CD4-positive, CD25-positive, alpha-beta regulatory T cell (primary cell): ENCODE measurements at regions not wholly inside any gene's neighbourhood (a gene's known extent, or its start where the extent isn't known, plus 50 kb on each side); places are given as distances from the start of the nearest gene placed in this dataset.
A peak's percentile ranks its signal among the peaks of the same experiment; 100 is the strongest.

ENCODE experiments used
- ATAC-seq, 2 donors: fragments of 150-1000 bp; cut with Tn5 transposase; one replicate each; pipeline ENCODE4 v1.10.0; 2021; ENCODE audit warnings: low read depth in 2 of 2, moderate number of reproducible peaks in 2 of 2, moderate library complexity in 1 of 2
- DNase-seq, 3 donors: peaks; one replicate each; pipeline versions ENCODE4 v3.0.0 to v3.0.0-alpha.2; 2012 to 2022; ENCODE audit warnings: mixed read lengths in 1 of 3
- H3K27ac ChIP-seq: one replicate; pipeline ENCODE4 v1.7.0; 2013; ENCODE audit warnings: mild to moderate bottlenecking, low read length; ENCODE audit not compliant: insufficient read depth, poor library complexity, severe bottlenecking
- H3K27me3 ChIP-seq: one replicate; pipeline ENCODE4 v1.7.0; 2013; ENCODE audit warnings: low read length; ENCODE audit not compliant: control insufficient read depth, insufficient read depth
- H3K36me3 ChIP-seq: one replicate; pipeline ENCODE4 v1.7.0; 2013; ENCODE audit warnings: mild to moderate bottlenecking, low read length, moderate library complexity; ENCODE audit not compliant: control insufficient read depth, insufficient read depth
- H3K4me1 ChIP-seq: 2 replicates; pipeline ENCODE4 v1.7.0; 2013; ENCODE audit warnings: mild to moderate bottlenecking, low read length; ENCODE audit not compliant: insufficient read depth, control insufficient read depth, poor library complexity, severe bottlenecking
- H3K4me3 ChIP-seq: one replicate; pipeline ENCODE4 v1.7.0; 2013; ENCODE audit warnings: low read depth, mild to moderate bottlenecking, low read length, moderate library complexity
- H3K9me3 ChIP-seq, 2 experiments: 1 replicate in 1 of 2; 2 replicates in 1 of 2; pipeline ENCODE4 v1.7.0; 2013; ENCODE audit warnings: low read length in 2 of 2, mild to moderate bottlenecking in 1 of 2, moderate library complexity in 1 of 2; ENCODE audit not compliant: control insufficient read depth in 2 of 2
- H3K27ac Mint-ChIP-seq, 3 donors: one replicate each; pipeline ENCODE4 v1.8.0; 2020 to 2022; ENCODE audit warnings: mild to moderate bottlenecking in 3 of 3, mixed read lengths in 3 of 3, moderate library complexity in 2 of 3
- H3K27me3 Mint-ChIP-seq: one replicate; pipeline ENCODE4 v1.8.0; 2022; ENCODE audit warnings: mild to moderate bottlenecking, mixed read lengths
- H3K36me3 Mint-ChIP-seq: one replicate; pipeline ENCODE4 v1.8.0; 2020; ENCODE audit warnings: mixed read lengths
- H3K4me1 Mint-ChIP-seq, 4 donors: one replicate each; pipeline ENCODE4 v1.8.0; 2020 to 2022; ENCODE audit warnings: mixed read lengths in 4 of 4, mild to moderate bottlenecking in 1 of 4
- H3K4me3 Mint-ChIP-seq, 4 donors: one replicate each; pipeline ENCODE4 v1.8.0; 2020 to 2022; ENCODE audit warnings: mild to moderate bottlenecking in 4 of 4, mixed read lengths in 4 of 4, moderate library complexity in 3 of 4
- H3K9me3 Mint-ChIP-seq, 7 donors: one replicate each; pipeline ENCODE4 v1.8.0; 2020 to 2022; ENCODE audit warnings: mixed read lengths in 7 of 7, mild to moderate bottlenecking in 3 of 7, moderate library complexity in 2 of 7

DNA sequence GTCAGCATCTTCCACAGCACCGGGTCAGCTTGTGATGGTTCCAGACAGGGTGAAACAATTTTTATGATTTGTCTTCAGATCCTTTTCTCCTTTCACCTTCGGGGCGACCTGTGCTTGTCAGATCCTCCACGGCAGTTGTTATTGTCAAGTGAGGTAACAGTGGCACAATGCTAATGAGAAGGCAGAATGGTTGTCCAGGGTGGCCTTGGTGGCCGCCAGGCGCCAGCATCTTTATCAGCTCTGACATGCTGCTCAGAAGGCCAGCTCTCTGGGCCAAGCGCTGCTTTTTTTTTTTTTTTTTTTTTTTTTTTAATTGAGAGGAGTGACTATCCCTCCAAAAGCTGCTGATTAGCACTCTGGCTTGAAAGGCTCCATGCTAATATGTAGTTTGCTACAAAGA lies 52.3 kb upstream of the MGAT5 start:
- peaks cover 0 to 2% (median 0%) of the 10 kb centered on the region in 7 donors for H3K9me3 Mint-ChIP-seq
- Histone ChIP-seq H3K27me3 (no peaks in the 10 kb centered on the region), H3K27ac (no peak overlapping the region), H3K4me3 (no peak overlapping the region), H3K4me1 (peaks cover 49% of the 10 kb centered on the region), H3K9me3 (no peaks in the 10 kb centered on the region), H3K36me3 (no peaks in the 10 kb centered on the region)
- H3K27ac Mint-ChIP-seq: peak overlapping the region in 2 of 3 donors; percentile 16 to 44
- H3K27me3 Mint-ChIP-seq: no peaks in the 10 kb centered on the region
- DNase-seq (no peak), ATAC-seq (no peak)
- H3K4me1 Mint-ChIP-seq: peaks cover 7 to 59% (median 45%) of the 10 kb centered on the region in 4 donors
- no peak overlapping the region for H3K4me3 Mint-ChIP-seq
- H3K36me3 Mint-ChIP-seq: peaks cover 7% of the 10 kb centered on the region

GRCh38 chr2:134202371-134202770 lies 51.5 kb upstream of the MGAT5 start:
- ATAC-seq: no peak
- no peak for DNase-seq
- Histone ChIP-seq H3K27me3 (no peaks in the 10 kb centered on the region), H3K36me3 (no peaks in the 10 kb centered on the region), H3K27ac (no peak overlapping the region), H3K4me3 (no peak overlapping the region), H3K4me1 (peaks cover 50% of the 10 kb centered on the region), H3K9me3 (no peaks in the 10 kb centered on the region)
- Mint-ChIP-seq H3K27me3 (no peaks in the 10 kb centered on the region), H3K4me1 (peaks cover 4 to 50% (median 39%) of the 10 kb centered on the region in 4 donors), H3K27ac (peak overlapping the region in 2 of 3 donors; percentile 3 to 26), H3K9me3 (peaks cover 0 to 2% (median 0%) of the 10 kb centered on the region in 7 donors), H3K36me3 (peaks cover 7% of the 10 kb centered on the region), H3K4me3 (peak overlapping the region in 1 of 4 donors; percentile 35)

- Histone ChIP-seq H3K4me3 (no peak overlapping the region), H3K27me3 (no peaks in the 10 kb centered on the region), H3K9me3 (no peaks in the 10 kb centered on the region), H3K36me3 (no peaks in the 10 kb centered on the region), H3K27ac (no peak overlapping the region), H3K4me1 (peaks cover 45% of the 10 kb centered on the region)
- Mint-ChIP-seq H3K27ac (no peak overlapping the region), H3K4me1 (peaks cover 5 to 46% (median 35%) of the 10 kb centered on the region in 4 donors), H3K27me3 (no peaks in the 10 kb centered on the region), H3K36me3 (peaks cover 7% of the 10 kb centered on the region), H3K9me3 (peaks cover 0 to 2% (median 0%) of the 10 kb centered on the region in 7 donors), H3K4me3 (no peak overlapping the region)
- no peak for ATAC-seq
- no peak for DNase-seq
Observed at GRCh38 chr2:134203175-134203574, 50.7 kb upstream of the MGAT5 start.
